SK-N-MC (cell line): ENCODE measurements at regions not wholly inside any gene's neighbourhood (a gene's known extent, or its start where the extent isn't known, plus 50 kb on each side); places are given as distances from the start of the nearest gene placed in this dataset.
"Not testable (repeated sequence)": the region's sequence is repeated elsewhere in the genome, so short reads cannot be mapped to it uniquely, and the experiment has no call there.

Source experiments
- DNase-seq: peaks from one replicate; pipeline ENCODE4 v3.0.0-alpha.2; 2011; ENCODE audit warnings: low read depth, low spot score
- H3K27ac ChIP-seq: fragments of 200-600 bp; sonication (generic); 2 replicates; pipeline ENCODE4 v1.5.1; 2016; ENCODE audit warnings: mixed run types
- H3K36me3 ChIP-seq: fragments of 200-600 bp; sonication (generic); 2 replicates; pipeline ENCODE4 v1.6.1; 2017; ENCODE audit warnings: antibody characterized with exemption, low read length, mixed read lengths; ENCODE audit not compliant: insufficient read depth
- H3K4me3 ChIP-seq: fragments of 200-600 bp; sonication (generic); 2 replicates; pipeline ENCODE4 v1.5.1; 2016
- H3K9ac ChIP-seq: fragments of 200-600 bp; sonication (generic); 2 replicates; pipeline ENCODE4 v1.8.0; 2017; ENCODE audit warnings: mixed run types, mixed read lengths; ENCODE audit not compliant: insufficient read length
- H3K9me3 ChIP-seq: fragments of 200-600 bp; sonication (generic); 2 replicates; pipeline ENCODE4 v1.6.1; 2017; ENCODE audit warnings: low read depth, mild to moderate bottlenecking, antibody characterized with exemption, low read length, moderate library complexity, mixed read lengths
- EZH2 ChIP-seq: fragments of 200-600 bp; sonication (generic); IDR thresholded peaks from one replicate; pipeline ENCODE4 v1.6.1; 2017; ENCODE audit warnings: antibody characterized with exemption
- FOXP2 ChIP-seq: optimal IDR thresholded peaks from 2 replicates; pipeline ENCODE3; 2011; ENCODE audit warnings: mild to moderate bottlenecking, moderate library complexity; ENCODE audit not compliant: insufficient read depth; ENCODE audit errors: extremely low read length, control extremely low read depth
- POLR2AphosphoS5 ChIP-seq: IDR thresholded peaks from 2 replicates; pipeline ENCODE4 v1.6.1; 2012; ENCODE audit warnings: mild to moderate bottlenecking, low read depth, low read length, borderline replicate concordance

DNA sequence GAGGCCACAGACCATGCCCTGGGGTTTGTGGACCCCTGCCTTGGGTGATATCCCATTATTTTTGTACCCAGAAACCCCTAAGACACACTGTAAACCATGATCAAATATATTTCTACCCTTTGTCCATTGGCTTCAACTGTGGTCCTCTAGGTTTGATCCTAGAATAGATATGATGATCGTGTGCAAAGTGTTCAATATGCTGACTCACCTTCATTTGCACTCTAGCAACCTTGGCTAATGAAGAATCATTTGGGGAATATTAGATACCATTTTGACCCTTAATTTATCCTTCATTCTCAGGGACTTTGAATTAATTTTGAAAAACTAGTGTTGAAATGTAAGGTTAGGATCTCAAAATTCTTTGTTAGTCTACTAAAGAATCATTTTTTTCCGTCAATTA lies 73.1 kb upstream of the RAP1B start:
- H3K4me3 ChIP-seq: no peak overlapping the region
- TF ChIP-seq FOXP2: no peak
- TF ChIP-seq POLR2AphosphoS5: no peak
- no peak for TF ChIP-seq EZH2
- no peaks in the 10 kb centered on the region for H3K9me3 ChIP-seq
- no peak overlapping the region for H3K27ac ChIP-seq
- H3K9ac ChIP-seq: no peak overlapping the region
- no peak for DNase-seq
- no peaks in the 10 kb centered on the region for H3K36me3 ChIP-seq

- TF ChIP-seq EZH2: no peak
- no peak for TF ChIP-seq POLR2AphosphoS5
- no peak for TF ChIP-seq FOXP2
- Histone ChIP-seq H3K9ac (peak overlapping the region; percentile 78), H3K9me3 (no peaks in the 10 kb centered on the region), H3K27ac (peak overlapping the region; percentile 100), H3K4me3 (peak overlapping the region; percentile 74), H3K36me3 (no peaks in the 10 kb centered on the region)
- peak; percentile 74 for DNase-seq
Measured at GRCh38 chr12:68538726-68539614, 71.7 kb upstream of the RAP1B start.

- Histone ChIP-seq H3K9ac (peak overlapping the region; percentile 78), H3K36me3 (no peaks in the 10 kb centered on the region), H3K27ac (peak overlapping the region; percentile 100), H3K9me3 (no peaks in the 10 kb centered on the region), H3K4me3 (peak overlapping the region; percentile 74)
- TF ChIP-seq EZH2 (no peak), POLR2AphosphoS5 (no peak), FOXP2 (no peak)
- no peak for DNase-seq
Measured at GRCh38 chr12:68539615-68539952, 71.1 kb upstream of the RAP1B start.

DNA sequence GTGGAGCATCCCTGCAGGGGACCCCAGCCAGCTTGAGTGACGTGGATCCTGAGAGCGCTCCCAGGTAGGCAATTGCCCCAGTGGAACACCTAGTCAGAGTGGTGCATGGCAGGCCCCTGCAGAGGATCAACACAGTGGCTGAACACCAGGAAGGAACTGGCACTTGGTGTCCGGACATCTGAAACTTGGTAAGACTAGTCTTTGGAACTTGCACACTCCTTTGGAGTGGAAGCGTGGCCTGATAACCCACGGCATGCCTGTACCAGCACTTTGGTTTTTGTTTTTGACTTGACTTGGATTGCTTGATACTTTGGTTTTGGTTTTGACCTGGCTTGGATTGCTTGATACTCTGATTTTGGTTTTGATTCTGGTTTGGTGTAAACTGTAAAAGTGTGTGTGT lies 69.9 kb upstream of the RAP1B start:
- H3K4me3 ChIP-seq, H3K9ac ChIP-seq, H3K27ac ChIP-seq, DNase-seq, H3K36me3 ChIP-seq, H3K9me3 ChIP-seq: not testable (repeated sequence)

- H3K9ac ChIP-seq, H3K4me3 ChIP-seq, H3K9me3 ChIP-seq: not testable (repeated sequence)
Measured at GRCh38 chr12:68547318-68547717, 63.4 kb upstream of the RAP1B start.

DNA sequence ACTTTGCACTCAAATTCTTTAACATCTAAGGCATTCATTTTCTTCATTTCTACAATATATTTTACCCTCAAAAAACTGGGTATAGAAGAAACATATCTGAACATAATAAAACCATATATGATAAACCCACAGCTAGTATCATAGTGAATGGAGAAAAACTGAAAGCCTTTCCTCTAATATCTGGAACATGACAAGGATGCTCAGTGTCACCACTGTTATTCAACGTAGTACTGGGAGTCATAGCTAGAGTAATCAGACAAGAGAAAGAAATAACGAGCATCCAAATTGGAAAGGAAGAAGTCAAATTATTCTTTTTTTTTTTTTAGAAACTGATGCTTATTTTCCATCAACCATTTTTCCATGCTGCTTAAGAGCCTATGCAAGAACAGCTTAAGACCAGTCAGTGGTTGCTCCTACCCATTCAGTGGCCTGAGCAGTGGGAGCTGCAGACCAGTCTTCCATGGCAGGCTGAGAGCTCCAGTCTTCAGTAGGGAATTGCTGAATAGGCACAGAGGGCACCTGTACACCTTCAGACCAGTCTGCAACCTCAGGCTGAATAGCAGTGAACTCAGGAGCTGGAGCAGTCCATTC lies 58.0 kb upstream of the RAP1B start:
- DNase-seq, H3K27ac ChIP-seq, H3K36me3 ChIP-seq, H3K9me3 ChIP-seq, H3K4me3 ChIP-seq, H3K9ac ChIP-seq: not testable (repeated sequence)

More at GRCh38 chr12:68547318-68547717, 63.4 kb upstream of the RAP1B start:
- not testable (repeated sequence) for H3K36me3 ChIP-seq, DNase-seq, H3K27ac ChIP-seq

DNA sequence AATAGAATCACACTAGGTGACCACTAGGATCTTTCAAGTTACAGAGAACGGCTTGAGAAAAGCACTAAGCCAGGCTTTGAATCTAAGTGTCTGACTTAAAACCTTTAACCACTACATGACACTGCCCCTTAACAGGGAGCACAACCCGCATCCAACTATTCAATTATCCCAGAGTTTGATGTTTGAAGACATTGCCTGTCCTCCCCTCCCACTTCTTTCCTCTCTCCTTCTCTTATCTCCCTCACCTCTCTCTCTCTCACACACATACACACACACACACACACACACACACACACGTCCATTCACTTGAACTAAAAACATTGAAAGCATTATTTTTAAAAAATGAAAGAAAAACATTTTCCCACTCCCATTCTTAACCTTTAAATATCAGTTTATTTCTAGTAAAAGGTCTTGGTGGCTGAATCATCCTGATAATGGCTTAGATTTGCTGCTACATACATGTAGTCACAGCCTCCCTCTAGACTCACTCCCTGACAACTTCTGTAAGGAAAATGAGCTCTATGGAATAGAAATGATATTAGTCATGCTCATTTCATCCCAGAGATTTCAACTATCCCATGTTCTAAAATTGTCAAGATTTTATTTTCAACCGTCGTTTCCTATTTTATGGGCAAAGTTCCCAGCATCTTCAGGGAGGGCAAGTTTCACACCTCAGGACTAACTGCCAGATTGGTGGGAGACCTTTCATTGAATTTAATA lies 53.5 kb upstream of the RAP1B start:
- H3K9me3 ChIP-seq: no peaks in the 10 kb centered on the region
- DNase-seq: no peak
- no peak overlapping the region for H3K27ac ChIP-seq
- H3K36me3 ChIP-seq: no peaks in the 10 kb centered on the region
- TF ChIP-seq POLR2AphosphoS5 (no peak), EZH2 (no peak), FOXP2 (no peak)
- no peak overlapping the region for H3K9ac ChIP-seq
- H3K4me3 ChIP-seq: no peak overlapping the region

DNA sequence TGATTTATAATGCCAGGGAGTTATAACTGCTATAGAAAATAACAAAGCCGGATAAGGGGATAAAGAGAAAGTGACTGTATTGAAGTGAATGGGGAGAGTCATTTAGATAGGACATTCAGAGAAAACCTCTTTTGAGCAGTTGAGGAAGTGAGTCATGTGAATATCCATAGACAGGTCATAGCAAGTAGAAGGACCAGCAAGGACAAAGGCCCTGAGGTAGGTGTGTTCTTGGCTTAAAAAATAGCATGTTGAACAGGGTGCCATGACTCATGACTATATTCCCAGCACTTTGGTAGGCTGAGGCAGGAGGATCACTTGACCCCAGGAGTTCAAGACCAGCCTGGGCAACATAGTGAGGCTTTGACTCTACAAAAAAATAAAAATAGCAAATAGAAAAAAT lies 51.5 kb upstream of the RAP1B start:
- Histone ChIP-seq H3K9me3 (no peaks in the 10 kb centered on the region), H3K27ac (no peak overlapping the region), H3K36me3 (no peaks in the 10 kb centered on the region), H3K9ac (no peak overlapping the region), H3K4me3 (no peak overlapping the region)
- DNase-seq: no peak
- TF ChIP-seq FOXP2 (no peak), EZH2 (no peak), POLR2AphosphoS5 (no peak)
